Uterus (tissue), 3 donors: ENCODE measurements at regions not wholly inside any gene's neighbourhood (a gene's known extent, or its start where the extent isn't known, plus 50 kb on each side); places are given as distances from the start of the nearest gene placed in this dataset.

Experiments
- DNase-seq, 2 donors: peaks; one replicate each; pipeline ENCODE4 v3.0.0-alpha.2; 2019 to 2020
- H3K27ac ChIP-seq, 2 donors: fragments of 200-600 bp; sonication (generic); 1 replicate in 1 of 2; 2 replicates in 1 of 2; pipeline ENCODE4 v1.5.1; 2016 to 2018
- H3K27me3 ChIP-seq, 2 donors: fragments of 200-600 bp; sonication (generic); one replicate each; pipeline ENCODE4 v1.5.1; 2018 to 2019; ENCODE audit warnings: control low read depth in 1 of 2
- H3K36me3 ChIP-seq, 2 donors: fragments of 200-600 bp; sonication (generic); one replicate each; pipeline ENCODE4 v1.5.1; 2019; ENCODE audit warnings: control low read depth in 1 of 2
- H3K4me1 ChIP-seq, 2 donors: fragments of 200-600 bp; sonication (generic); one replicate each; pipeline ENCODE4 v1.5.1; 2018 to 2019; ENCODE audit warnings: control low read depth in 1 of 2
- H3K4me3 ChIP-seq, 2 donors: fragments of 200-600 bp; sonication (generic); 1 replicate in 1 of 2; 2 replicates in 1 of 2; pipeline ENCODE4 v1.5.1; 2018 to 2019; ENCODE audit warnings: mild to moderate bottlenecking in 1 of 2
- H3K9me3 ChIP-seq, 2 donors: fragments of 200-600 bp; sonication (generic); one replicate each; pipeline ENCODE4 v1.5.1; 2019; ENCODE audit warnings: control low read depth in 1 of 2
- CTCF ChIP-seq, 4 experiments: fragments of 200-600 bp in 2 of 4; fragments of 450-650 bp in 2 of 4; sonication (generic) in 2 of 4; IDR thresholded peaks; one replicate each; pipeline ENCODE4 v1.5.1; 2016 to 2019; ENCODE audit warnings: antibody characterized with exemption in 4 of 4, mild to moderate bottlenecking in 2 of 4, moderate library complexity in 1 of 4
- POLR2A ChIP-seq, 2 donors: fragments of 450-650 bp; IDR thresholded peaks; one replicate each; pipeline ENCODE4 v1.6.1; 2016; ENCODE audit warnings: antibody characterized with exemption in 2 of 2, mild to moderate bottlenecking in 1 of 2, moderate library complexity in 1 of 2
- intact Hi-C: fragments of 100-400 bp; cut with DNase I; formaldehyde crosslinking; loops from one replicate; pipeline ENCODE4 v1.15.1; 2023; ENCODE audit warnings: low total_unique reads
- donor health status: DM: yes; HTN: yes; CAD: no.

- Histone ChIP-seq H3K4me1 (no peaks in the 10 kb centered on the region), H3K27me3 (no peaks in the 10 kb centered on the region), H3K4me3 (no peak overlapping the region), H3K27ac (no peak overlapping the region), H3K9me3 (no peaks in the 10 kb centered on the region), H3K36me3 (no peaks in the 10 kb centered on the region)
- no peak for TF ChIP-seq POLR2A (IDR thresholded peaks at IDR 0.05)
- no peak for TF ChIP-seq CTCF (IDR thresholded peaks at IDR 0.05)
- DNase-seq, result no peak
- intact Hi-C loops, result no loop called here
Observed at GRCh38 chr4:108313546-108314339, 145.0 kb upstream of the LEF1 start.

- no peak for DNase-seq
- intact Hi-C loops, result no loop called here
Observed at GRCh38 chr4:108311313-108311712, 142.6 kb upstream of the LEF1 start.

GRCh38 chr4:108303488-108304177, 134.9 kb upstream of the LEF1 start:
- H3K27me3 ChIP-seq, result no peaks in the 10 kb centered on the region
- intact Hi-C loops, result no loop called here
- TF ChIP-seq POLR2A (IDR thresholded peaks at IDR 0.05) (no peak), CTCF (IDR thresholded peaks at IDR 0.05) (no peak)
- H3K9me3 ChIP-seq, result no peaks in the 10 kb centered on the region
- H3K36me3 ChIP-seq, result no peaks in the 10 kb centered on the region
- H3K27ac ChIP-seq, result no peak overlapping the region
- no peak overlapping the region for H3K4me3 ChIP-seq
- DNase-seq, result no peak
- no peaks in the 10 kb centered on the region for H3K4me1 ChIP-seq

More at GRCh38 chr4:108311313-108311712, 142.6 kb upstream of the LEF1 start:
- Histone ChIP-seq H3K27ac (no peak overlapping the region), H3K4me1 (no peaks in the 10 kb centered on the region), H3K9me3 (no peaks in the 10 kb centered on the region), H3K4me3 (no peak overlapping the region), H3K27me3 (no peaks in the 10 kb centered on the region), H3K36me3 (no peaks in the 10 kb centered on the region)
- TF ChIP-seq POLR2A (IDR thresholded peaks at IDR 0.05) (no peak), CTCF (IDR thresholded peaks at IDR 0.05) (no peak)

- Histone ChIP-seq H3K36me3 (no peaks in the 10 kb centered on the region), H3K9me3 (no peaks in the 10 kb centered on the region), H3K4me1 (no peaks in the 10 kb centered on the region), H3K27me3 (no peaks in the 10 kb centered on the region), H3K27ac (no peak overlapping the region), H3K4me3 (no peak overlapping the region)
- intact Hi-C loops, result no loop called here
- DNase-seq, result no peak
- TF ChIP-seq POLR2A (IDR thresholded peaks at IDR 0.05) (no peak), CTCF (IDR thresholded peaks at IDR 0.05) (no peak)
Observed at GRCh38 chr4:108301545-108302251, 133.0 kb upstream of the LEF1 start.

- intact Hi-C loops, result no loop called here
- H3K27me3 ChIP-seq, result no peaks in the 10 kb centered on the region
- no peaks in the 10 kb centered on the region for H3K4me1 ChIP-seq
- no peak overlapping the region for H3K27ac ChIP-seq
- DNase-seq, result no peak
- no peak for TF ChIP-seq POLR2A (IDR thresholded peaks at IDR 0.05)
- TF ChIP-seq CTCF (IDR thresholded peaks at IDR 0.05), result no peak
- H3K4me3 ChIP-seq, result no peak overlapping the region
- no peaks in the 10 kb centered on the region for H3K9me3 ChIP-seq
- no peaks in the 10 kb centered on the region for H3K36me3 ChIP-seq
Observed at GRCh38 chr4:108297605-108298004, 128.9 kb upstream of the LEF1 start.
